ENCODE measurements at regions not wholly inside any gene's neighbourhood (a gene's known extent, or its start where the extent isn't known, plus 50 kb on each side); places are given as distances from the start of the nearest gene placed in this dataset.
A peak's percentile ranks its signal among the peaks of the same experiment; 100 is the strongest.

- TF ChIP-seq CTCF (conservative IDR thresholded peaks at IDR 0.05; ENCODE audit: low read depth) = no peak
- CTCF ChIA-PET = interaction anchor here (0.6 to 0.8 kb wide), 2 partner anchors 832 to 1103 kb away, joined by 3 read pairs; no protein-coding TSS in a partner anchor
Observed at GRCh38 chr16:86923656-86924055, 345.3 kb downstream of the FOXL1 start.

GRCh38 chr16:86924537-86924936, 346.2 kb downstream of the FOXL1 start:
- DNase-seq (ENCODE audit: low spot score) = no peak
- TF ChIP-seq CTCF (conservative IDR thresholded peaks at IDR 0.05; ENCODE audit: low read depth) = no peak
- POLR2A ChIA-PET (ENCODE audit: low non-redundant PET) = no interaction called here
- H3K27ac ChIP-seq = peak overlapping the region; percentile 57
- CTCF ChIA-PET = interaction anchor here (0.6 kb wide), 1 partner anchor 1104 kb away, joined by 3 read pairs; no protein-coding TSS in a partner anchor

More at GRCh38 chr16:86923656-86924055, 345.3 kb downstream of the FOXL1 start:
- no peak for DNase-seq (ENCODE audit: low spot score)
- peak overlapping the region; percentile 57; the same call in 1 of the 2 replicates for H3K27ac ChIP-seq
- POLR2A ChIA-PET (ENCODE audit: low non-redundant PET) = no interaction called here

- H3K27ac ChIP-seq = peak overlapping the region; percentile 57; the same call in 1 of the 2 replicates
- no peak for DNase-seq (ENCODE audit: low spot score)
- ChIA-PET POLR2A (ENCODE audit: low non-redundant PET) (no interaction called here), CTCF (no interaction called here)
- TF ChIP-seq CTCF (conservative IDR thresholded peaks at IDR 0.05; ENCODE audit: low read depth) = no peak
Observed at GRCh38 chr16:86925067-86925791, 346.9 kb downstream of the FOXL1 start.

GRCh38 chr16:86926181-86927094, 348.1 kb downstream of the FOXL1 start:
- POLR2A ChIA-PET (ENCODE audit: low non-redundant PET) = no interaction called here
- DNase-seq (ENCODE audit: low spot score) = no peak
- no peak for TF ChIP-seq CTCF (conservative IDR thresholded peaks at IDR 0.05; ENCODE audit: low read depth)
- H3K27ac ChIP-seq = peak overlapping the region; percentile 11; the same call in 1 of the 2 replicates
- CTCF ChIA-PET = no interaction called here

GRCh38 chr16:86927699-86928098, 349.4 kb downstream of the FOXL1 start:
- CTCF ChIA-PET = interaction anchor here (0.5 to 0.6 kb wide), 2 partner anchors 16 to 1062 kb away, joined by 3 to 7 read pairs; no protein-coding TSS in a partner anchor
- no peak for TF ChIP-seq CTCF (conservative IDR thresholded peaks at IDR 0.05; ENCODE audit: low read depth)
- DNase-seq (ENCODE audit: low spot score) = no peak
- H3K27ac ChIP-seq = no peak overlapping the region
- POLR2A ChIA-PET (ENCODE audit: low non-redundant PET) = no interaction called here

- peak overlapping the region; percentile 70; the same call in 1 of the 2 replicates for H3K27ac ChIP-seq
- POLR2A ChIA-PET (ENCODE audit: low non-redundant PET) = no interaction called here
Observed at GRCh38 chr16:86928523-86929011, 350.2 kb downstream of the FOXL1 start.

More at GRCh38 chr16:86928523-86929011, 350.2 kb downstream of the FOXL1 start:
- CTCF ChIA-PET = no interaction called here
- DNase-seq (ENCODE audit: low spot score) = no peak
- TF ChIP-seq CTCF (conservative IDR thresholded peaks at IDR 0.05; ENCODE audit: low read depth) = no peak

Measured in RWPE1 (cell line).